ENCODE measurements at regions not wholly inside any gene's neighbourhood (a gene's known extent, or its start where the extent isn't known, plus 50 kb on each side); places are given as distances from the start of the nearest gene placed in this dataset.

GRCh38 chr9:118829334-118829733, 539.9 kb downstream of the BRINP1 start:
- TF ChIP-seq CTCF (IDR thresholded peaks at IDR 0.05), result no peak
- DNase-seq, result no peak
- Histone ChIP-seq H3K4me3 (no peak overlapping the region), H3K9me3 (no peaks in the 10 kb centered on the region), H3K36me3 (no peaks in the 10 kb centered on the region), H3K4me1 (no peaks in the 10 kb centered on the region), H3K27me3 (no peaks in the 10 kb centered on the region), H3K27ac (no peak overlapping the region)
- no peak for ATAC-seq
- intact Hi-C loops (cut with DNase I), result no loop called here
- no peak for FAIRE-seq

GRCh38 chr9:118832371-118832770, 536.9 kb downstream of the BRINP1 start:
- no peak for ATAC-seq
- H3K27me3 ChIP-seq, result no peaks in the 10 kb centered on the region
- intact Hi-C loops (cut with DNase I), result no loop called here
- WGBS, 2 donors, result 60 to 65% methylated on average over 5 of the region's 5 CpGs
- no peak for DNase-seq
- no peak for TF ChIP-seq CTCF (IDR thresholded peaks at IDR 0.05)
- H3K36me3 ChIP-seq, result no peaks in the 10 kb centered on the region
- FAIRE-seq, result no peak
- no peak overlapping the region for H3K4me3 ChIP-seq
- H3K27ac ChIP-seq, result no peak overlapping the region
- H3K4me1 ChIP-seq, result no peaks in the 10 kb centered on the region
- no peaks in the 10 kb centered on the region for H3K9me3 ChIP-seq

GRCh38 chr9:118836891-118837290, 532.3 kb downstream of the BRINP1 start:
- Histone ChIP-seq H3K27me3 (no peaks in the 10 kb centered on the region), H3K9me3 (no peaks in the 10 kb centered on the region), H3K4me3 (no peak overlapping the region), H3K4me1 (no peaks in the 10 kb centered on the region), H3K27ac (no peak overlapping the region), H3K36me3 (no peaks in the 10 kb centered on the region)
- no peak for TF ChIP-seq CTCF (IDR thresholded peaks at IDR 0.05)
- 19 to 32% methylated on average over 2 of the region's 2 CpGs for WGBS, 2 donors
- DNase-seq (no peak), FAIRE-seq (no peak), ATAC-seq (no peak)
- intact Hi-C loops (cut with DNase I), result no loop called here

DNA sequence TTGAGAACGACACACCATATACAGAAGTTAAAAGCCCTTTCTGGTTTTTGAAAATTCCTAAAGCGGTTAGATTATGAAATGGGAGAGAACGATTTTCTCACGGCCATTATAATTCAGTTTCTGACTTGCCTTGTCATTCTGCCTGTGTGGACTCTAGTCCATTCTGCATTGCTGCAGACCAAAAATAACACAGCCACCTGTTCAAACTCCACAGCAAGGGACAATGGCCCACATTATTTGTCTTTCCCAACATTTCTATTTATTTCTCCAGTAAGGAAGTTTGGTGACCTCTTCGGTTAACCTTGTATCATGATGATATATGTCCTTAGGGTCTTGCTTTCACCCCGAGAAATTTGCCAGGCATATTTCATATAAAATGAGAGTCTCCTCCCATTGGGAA, 497.7 kb downstream of the BRINP1 start:
- Histone ChIP-seq H3K4me3 (no peak overlapping the region), H3K27me3 (no peaks in the 10 kb centered on the region), H3K4me1 (no peaks in the 10 kb centered on the region), H3K27ac (no peak overlapping the region), H3K9me3 (no peaks in the 10 kb centered on the region), H3K36me3 (no peaks in the 10 kb centered on the region)
- WGBS, 2 donors, result 23 to 29% methylated on average over 6 of the region's 6 CpGs
- DNase-seq (no peak), FAIRE-seq (no peak), ATAC-seq (no peak)
- TF ChIP-seq CTCF (IDR thresholded peaks at IDR 0.05), result no peak
- intact Hi-C loops (cut with DNase I), result no loop called here

DNA sequence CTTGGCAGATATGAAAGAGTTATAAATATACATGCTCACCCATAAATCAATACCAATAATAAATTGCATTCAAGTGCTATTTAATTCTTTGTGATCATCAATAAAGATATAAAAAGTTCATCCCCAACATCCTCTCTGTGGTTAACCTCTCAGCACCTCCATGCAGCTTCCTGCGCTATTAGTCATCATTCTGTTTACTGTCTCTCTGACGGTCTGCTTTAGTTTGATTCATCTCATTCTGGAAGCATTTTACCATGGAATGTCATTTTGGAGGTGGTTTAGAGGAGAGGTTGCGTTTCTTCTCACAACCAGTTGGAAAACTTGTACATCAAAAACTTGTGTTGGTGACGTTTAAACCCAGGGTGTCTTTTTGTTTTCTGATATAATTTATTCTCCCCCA, 486.6 kb downstream of the BRINP1 start:
- DNase-seq (no peak), ATAC-seq (no peak), FAIRE-seq (no peak)
- TF ChIP-seq CTCF (IDR thresholded peaks at IDR 0.05), result no peak
- 48 to 59% methylated on average over 4 of the region's 4 CpGs for WGBS, 2 donors
- no peak overlapping the region for H3K27ac ChIP-seq
- no peaks in the 10 kb centered on the region for H3K4me1 ChIP-seq
- H3K4me3 ChIP-seq, result no peak overlapping the region
- intact Hi-C loops (cut with DNase I), result no loop called here
- H3K9me3 ChIP-seq, result no peaks in the 10 kb centered on the region
- no peaks in the 10 kb centered on the region for H3K27me3 ChIP-seq
- no peaks in the 10 kb centered on the region for H3K36me3 ChIP-seq
